ENCODE measurements at regions not wholly inside any gene's neighbourhood (a gene's known extent, or its start where the extent isn't known, plus 50 kb on each side); places are given as distances from the start of the nearest gene placed in this dataset.
"Not testable (repeated sequence)": the region's sequence is repeated elsewhere in the genome, so short reads cannot be mapped to it uniquely, and the experiment has no call there.

GRCh38 chr3:33956776-33957175 is 158.3 kb downstream of the PDCD6IP start:
- no peak for DNase-seq (ENCODE audit: low spot score)

GRCh38 chr3:33957176-33957575 is 158.7 kb downstream of the PDCD6IP start:
- DNase-seq (ENCODE audit: low spot score), result peak; percentile 57

GRCh38 chr3:33958661-33959060 is 160.2 kb downstream of the PDCD6IP start:
- DNase-seq (ENCODE audit: low spot score), result no peak

- DNase-seq (ENCODE audit: low spot score), result no peak
These were observed 164.0 kb downstream of the PDCD6IP start for GRCh38 chr3:33962396-33962795.

GRCh38 chr3:33970180-33970579 is 171.8 kb downstream of the PDCD6IP start:
- not testable (repeated sequence) for DNase-seq (ENCODE audit: low spot score)

GRCh38 chr3:33971055-33971454 is 172.6 kb downstream of the PDCD6IP start:
- DNase-seq (ENCODE audit: low spot score), result no peak

GRCh38 chr3:33975463-33975862 is 177.0 kb downstream of the PDCD6IP start:
- no peak for DNase-seq (ENCODE audit: low spot score)

- no peak for DNase-seq (ENCODE audit: low spot score)
These were observed 178.8 kb downstream of the PDCD6IP start for GRCh38 chr3:33977227-33977626.

- peak; percentile 63 for DNase-seq (ENCODE audit: low spot score)
These were observed 181.8 kb downstream of the PDCD6IP start for GRCh38 chr3:33980252-33980651.

- no peak for DNase-seq (ENCODE audit: low spot score)
These were observed 183.9 kb downstream of the PDCD6IP start for GRCh38 chr3:33982269-33982798.

GRCh38 chr3:33982949-33983348 is 184.5 kb downstream of the PDCD6IP start:
- not testable (repeated sequence) for DNase-seq (ENCODE audit: low spot score)

GRCh38 chr3:33989229-33989628 is 190.8 kb downstream of the PDCD6IP start:
- peak; percentile 50 for DNase-seq (ENCODE audit: low spot score)

- no peak for DNase-seq (ENCODE audit: low spot score)
These were observed 193.2 kb downstream of the PDCD6IP start for GRCh38 chr3:33991673-33992072.

GRCh38 chr3:33993631-33994030 is 195.2 kb downstream of the PDCD6IP start:
- no peak for DNase-seq (ENCODE audit: low spot score)

GRCh38 chr3:33994568-33994967 is 196.1 kb downstream of the PDCD6IP start:
- DNase-seq (ENCODE audit: low spot score), result no peak

- DNase-seq (ENCODE audit: low spot score), result no peak
These were observed 201.9 kb downstream of the PDCD6IP start for GRCh38 chr3:34000301-34000700.

- DNase-seq (ENCODE audit: low spot score), result no peak
These were observed 202.6 kb downstream of the PDCD6IP start for GRCh38 chr3:34001022-34001421.

GRCh38 chr3:34001990-34002389 is 203.6 kb downstream of the PDCD6IP start:
- no peak for DNase-seq (ENCODE audit: low spot score)

GRCh38 chr3:34002569-34003100 is 204.2 kb downstream of the PDCD6IP start:
- no peak for DNase-seq (ENCODE audit: low spot score)

GRCh38 chr3:34005886-34006285 is 207.5 kb downstream of the PDCD6IP start:
- no peak for DNase-seq (ENCODE audit: low spot score)

- no peak for DNase-seq (ENCODE audit: low spot score)
These were observed 209.8 kb downstream of the PDCD6IP start for GRCh38 chr3:34008191-34008590.

- DNase-seq (ENCODE audit: low spot score), result no peak
These were observed 210.7 kb downstream of the PDCD6IP start for GRCh38 chr3:34008836-34009809.
